IMR-90 (cell line): ENCODE measurements at regions not wholly inside any gene's neighbourhood (a gene's known extent, or its start where the extent isn't known, plus 50 kb on each side); places are given as distances from the start of the nearest gene placed in this dataset.

Experiments
- ATAC-seq: fragments of 200-7000 bp; cut with Tn5 transposase; 2 replicates; pipeline ENCODE4 v1.9.1; 2020; ENCODE audit warnings: low read depth, mild to moderate bottlenecking, moderate library complexity
- BruUV-seq: library from RNA; stranded (reverse); fragments of 400-500 nt; replicated peaks from 2 replicates; lab custom pipeline; 2021; lab: Mats Ljungman, UMichigan
- CTCF ChIA-PET: fragments of 300-600 bp; formaldehyde crosslinking; extraction: SDS; loops from one replicate; lab custom pipeline; 2021; ENCODE audit warnings: antibody characterized with exemption; lab: Yijun Ruan, JAX
- POLR2A ChIA-PET: fragments of 300-600 bp; sonication (Branson Sonifier 250); formaldehyde crosslinking; loops from one replicate; lab custom pipeline; 2022; ENCODE audit warnings: antibody characterized with exemption; ENCODE audit not compliant: unreplicated experiment; lab: Charles Lee
- DNase-seq: peaks from one replicate; pipeline ENCODE4 v3.0.0; 2013
- H2AFZ ChIP-seq: replicated peaks from 2 replicates; pipeline ENCODE3; 2013; ENCODE audit warnings: low read length, mild to moderate bottlenecking; ENCODE audit not compliant: poor library complexity
- H2AK5ac ChIP-seq: 2 replicates; pipeline ENCODE4 v1.6.1; 2013; ENCODE audit warnings: low read depth, low read length, inconsistent platforms
- H2AK9ac ChIP-seq: replicated peaks from 2 replicates; pipeline ENCODE3; 2013; ENCODE audit warnings: mild to moderate bottlenecking, low read depth, low read length, moderate library complexity; ENCODE audit not compliant: poor library complexity
- H2BK120ac ChIP-seq: 2 replicates; pipeline ENCODE4 v1.6.1; 2013; ENCODE audit warnings: low read depth, low read length, inconsistent platforms
- H2BK15ac ChIP-seq: 3 replicates; pipeline ENCODE4 v1.6.1; 2013; ENCODE audit warnings: low read depth, low read length, inconsistent platforms
- H2BK20ac ChIP-seq: 2 replicates; pipeline ENCODE4 v1.6.1; 2013; ENCODE audit warnings: low read depth, mild to moderate bottlenecking, inconsistent platforms, low read length, moderate library complexity
- H2BK5ac ChIP-seq: 2 replicates; pipeline ENCODE4 v1.6.1; 2013; ENCODE audit warnings: mild to moderate bottlenecking, low read depth, low read length, inconsistent platforms; ENCODE audit not compliant: poor library complexity, severe bottlenecking
- H3K14ac ChIP-seq: replicated peaks from 2 replicates; pipeline ENCODE4 v1.6.1; 2013; ENCODE audit warnings: low read depth, low read length, inconsistent platforms
- H3K18ac ChIP-seq: 2 replicates; pipeline ENCODE4 v1.6.1; 2013; ENCODE audit warnings: low read depth, low read length, control low read depth
- H3K23ac ChIP-seq: 2 replicates; pipeline ENCODE4 v1.6.1; 2013; ENCODE audit warnings: low read depth, low read length, inconsistent platforms
- H3K27ac ChIP-seq: 2 replicates; pipeline ENCODE4 v1.5.1; 2013; ENCODE audit warnings: mild to moderate bottlenecking, control low read depth, low read length; ENCODE audit not compliant: insufficient read depth
- H3K27me3 ChIP-seq: 2 replicates; pipeline ENCODE4 v1.6.1; 2013; ENCODE audit warnings: low read length; ENCODE audit not compliant: control insufficient read depth, insufficient read depth
- H3K36me3 ChIP-seq: 2 replicates; pipeline ENCODE4 v1.6.1; 2013; ENCODE audit warnings: low read length, mixed read lengths; ENCODE audit not compliant: control insufficient read depth, insufficient read depth
- H3K4ac ChIP-seq: 2 replicates; pipeline ENCODE4 v1.6.1; 2013; ENCODE audit warnings: low read depth, low read length, inconsistent platforms
- H3K4me1 ChIP-seq: 2 replicates; pipeline ENCODE4 v1.6.1; 2013; ENCODE audit warnings: low read length, mixed read lengths; ENCODE audit not compliant: control insufficient read depth, insufficient read depth
- H3K4me2 ChIP-seq: 2 replicates; pipeline ENCODE4 v1.6.1; 2013; ENCODE audit warnings: low read depth, mild to moderate bottlenecking, control low read depth, low read length, moderate library complexity
- H3K4me3 ChIP-seq: 2 replicates; pipeline ENCODE4 v1.5.1; 2013; ENCODE audit warnings: low read depth, mild to moderate bottlenecking, control low read depth, low read length, moderate library complexity; ENCODE audit not compliant: insufficient read depth
- H3K56ac ChIP-seq: 2 replicates; pipeline ENCODE4 v1.6.1; 2013; ENCODE audit warnings: low read length, inconsistent platforms; ENCODE audit not compliant: insufficient read depth; ENCODE audit errors: extremely low read depth
- H3K79me1 ChIP-seq, 2 experiments: 2 replicates each; pipeline ENCODE4 v1.6.1; 2013; ENCODE audit warnings: low read length in 2 of 2, inconsistent platforms in 1 of 2, low read depth in 1 of 2
- H3K9ac ChIP-seq: 2 replicates; pipeline ENCODE4 v1.6.1; 2013; ENCODE audit warnings: low read depth, low read length, control low read depth
- H3K9me1 ChIP-seq: 2 replicates; pipeline ENCODE4 v1.6.1; 2013; ENCODE audit warnings: low read length, inconsistent platforms; ENCODE audit not compliant: insufficient read depth
- H3K9me3 ChIP-seq: 2 replicates; pipeline ENCODE4 v1.6.1; 2013; ENCODE audit warnings: low read length; ENCODE audit not compliant: control insufficient read depth, insufficient read depth
- H4K20me1 ChIP-seq: 2 replicates; pipeline ENCODE4 v1.6.1; 2013; ENCODE audit warnings: low read length, inconsistent platforms; ENCODE audit not compliant: insufficient read depth
- H4K5ac ChIP-seq: 2 replicates; pipeline ENCODE4 v1.6.1; 2013; ENCODE audit warnings: mild to moderate bottlenecking, low read depth, low read length, control low read depth
- H4K8ac ChIP-seq, 2 experiments: 2 replicates each; pipeline ENCODE4 v1.6.1; 2013; ENCODE audit warnings: low read depth in 2 of 2, low read length in 2 of 2, control low read depth in 1 of 2, inconsistent platforms in 1 of 2
- H4K91ac ChIP-seq: 2 replicates; pipeline ENCODE4 v1.6.1; 2013; ENCODE audit warnings: low read depth, low read length, inconsistent platforms; ENCODE audit not compliant: insufficient read depth
- CEBPB ChIP-seq: IDR thresholded peaks from 2 replicates; pipeline ENCODE4 v1.6.1; 2012; ENCODE audit warnings: low read depth, low read length, improper control_type of control experiment
- CHD1 ChIP-seq: IDR thresholded peaks from 2 replicates; pipeline ENCODE4 v1.6.1; 2012; ENCODE audit warnings: low read depth, low read length, improper control_type of control experiment
- MAZ ChIP-seq: IDR thresholded peaks from 2 replicates; pipeline ENCODE4 v1.6.1; 2012; ENCODE audit warnings: low read depth, mild to moderate bottlenecking, low read length, improper control_type of control experiment, moderate library complexity, borderline replicate concordance
- NFE2L2 ChIP-seq: fragments of 150-350 bp; IDR thresholded peaks from 2 replicates; pipeline ENCODE4 v1.6.1; 2016; ENCODE audit warnings: low read depth, mild to moderate bottlenecking, low read length
- RFX5 ChIP-seq: IDR thresholded peaks from 2 replicates; pipeline ENCODE4 v1.8.0; 2012; ENCODE audit warnings: low read depth, mild to moderate bottlenecking, low read length, moderate library complexity
- SMC3 ChIP-seq: fragments of 150-350 bp; IDR thresholded peaks from 2 replicates; pipeline ENCODE4 v1.6.1; 2016; ENCODE audit warnings: low read depth, mild to moderate bottlenecking, antibody characterized with exemption, low read length, moderate library complexity
- WGBS, 2 experiments: methylation state at CpG; one replicate each; pipeline versions ENCODE4 v1.1.5 to v1.1.7; 2013; ENCODE audit warnings: missing lambda C conversion rate in 2 of 2; ENCODE audit not compliant: insufficient read length in 1 of 2; ENCODE audit errors: extremely low coverage in 2 of 2; 5-methylcytosine and 5-hydroxymethylcytosine counted together
- dilution Hi-C: fragments of 300-500 bp; cut with HindIII; formaldehyde crosslinking; loops from one replicate; pipeline ENCODE4 v1.14.3; 2018; ENCODE audit warnings: low sequenced_read_pairs; ENCODE audit not compliant: unreplicated experiment
- in situ Hi-C: fragments of 300-500 bp; cut with MboI; formaldehyde crosslinking; loops from 3 replicates; pipeline ENCODE4 v1.14.3; 2019; ENCODE audit warnings: low sequenced_read_pairs, inconsistent platforms, mixed read lengths
- intact Hi-C: fragments of 100-400 bp; cut with micrococcal nuclease; formaldehyde crosslinking; loops from 2 replicates; pipeline ENCODE4 v1.10.0; 2022
- TF ChIP-seq, protein P1 (sequence below): fragments of 150-350 bp; IDR thresholded peaks from 2 replicates; pipeline ENCODE4 v1.6.1; 2017; ENCODE audit warnings: mild to moderate bottlenecking, antibody characterized with exemption, low read length, low read depth
- TF ChIP-seq, protein P2 (sequence below): fragments of 150-350 bp; IDR thresholded peaks from 2 replicates; pipeline ENCODE4 v1.6.1; 2016; ENCODE audit warnings: low read depth, mild to moderate bottlenecking, low read length, moderate library complexity, borderline replicate concordance

DNA sequence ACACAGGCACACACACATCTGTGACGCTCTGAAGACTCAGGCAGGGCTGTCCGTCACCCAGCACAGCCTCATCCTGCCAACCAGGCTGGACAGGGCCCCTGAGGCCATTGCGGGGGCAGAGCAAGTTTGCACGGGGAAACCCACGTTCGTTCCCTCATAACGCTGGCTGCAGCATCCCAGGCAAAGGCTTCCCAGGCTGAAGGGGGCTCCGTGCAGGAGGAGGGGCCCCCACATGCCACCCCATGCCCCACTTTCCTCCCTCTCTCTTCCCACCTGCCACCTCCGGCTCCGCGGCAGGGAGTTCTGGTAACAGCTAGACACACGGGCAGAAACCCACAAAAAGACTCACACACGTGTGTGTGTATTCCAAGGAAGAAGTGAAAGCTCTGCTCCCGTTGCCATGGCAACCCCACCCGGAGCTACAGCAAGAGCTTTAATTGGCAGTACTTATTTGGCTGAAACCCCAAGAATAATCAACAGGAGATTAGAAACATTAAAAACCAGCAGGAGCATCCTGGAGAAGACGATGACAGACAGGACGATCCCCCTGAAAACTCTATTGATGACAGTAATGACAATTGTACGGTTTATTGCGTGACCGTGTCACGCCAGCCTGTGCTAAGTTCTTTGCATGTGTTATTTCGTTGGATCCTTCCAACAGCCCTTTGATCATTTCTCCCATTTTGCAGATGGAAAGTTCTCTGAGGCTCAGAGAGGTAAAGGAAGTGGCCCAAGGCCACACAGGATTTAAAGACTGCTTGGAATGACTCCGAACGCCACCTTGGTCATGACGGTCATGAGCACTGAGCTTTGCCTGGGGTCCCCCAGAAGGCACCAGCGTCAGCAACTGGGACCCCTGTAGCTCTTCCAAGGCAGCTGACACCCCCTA lies 247.1 kb downstream of the NPHP4 start:
- Histone ChIP-seq H4K20me1 (no peaks in the 10 kb centered on the region), H3K27me3 (no peaks in the 10 kb centered on the region), H3K4me2 (no peak overlapping the region), H3K9me3 (peaks cover 42% of the 10 kb centered on the region), H2BK15ac (no peak overlapping the region), H3K79me1 (no peaks in the 10 kb centered on the region), H2AFZ (no peak overlapping the region), H2BK120ac (no peak overlapping the region), H3K9me1 (no peaks in the 10 kb centered on the region), H4K8ac (no peak overlapping the region), H2BK5ac (no peak overlapping the region), H3K56ac (no peak overlapping the region), H3K36me3 (no peaks in the 10 kb centered on the region), H3K9ac (no peak overlapping the region), H2AK5ac (no peak overlapping the region), H3K4me3 (no peak overlapping the region), H3K4me1 (no peaks in the 10 kb centered on the region), H4K91ac (no peak overlapping the region), H3K4ac (no peak overlapping the region), H3K18ac (no peak overlapping the region), H2AK9ac (no peak overlapping the region), H2BK20ac (no peak overlapping the region), H3K14ac (no peak overlapping the region), H3K23ac (no peak overlapping the region), H3K27ac (no peak overlapping the region), H4K5ac (no peak overlapping the region)
- ChIA-PET POLR2A (no interaction called here), CTCF (interaction anchor here (0.6 kb wide), 1 partner anchor 14 kb away, joined by 3 read pairs; no protein-coding TSS in a partner anchor)
- intact Hi-C loops, result no loop called here
- DNase-seq (no peak), ATAC-seq (no peak)
- dilution Hi-C loops, result no loop called here
- no TSS peak for BruUV-seq
- TF ChIP-seq NFE2L2 (no peak), SMC3 (no peak), RFX5 (no peak), CEBPB (no peak), MAZ (no peak), CHD1 (no peak)
- TF ChIP-seq, protein P1, sequence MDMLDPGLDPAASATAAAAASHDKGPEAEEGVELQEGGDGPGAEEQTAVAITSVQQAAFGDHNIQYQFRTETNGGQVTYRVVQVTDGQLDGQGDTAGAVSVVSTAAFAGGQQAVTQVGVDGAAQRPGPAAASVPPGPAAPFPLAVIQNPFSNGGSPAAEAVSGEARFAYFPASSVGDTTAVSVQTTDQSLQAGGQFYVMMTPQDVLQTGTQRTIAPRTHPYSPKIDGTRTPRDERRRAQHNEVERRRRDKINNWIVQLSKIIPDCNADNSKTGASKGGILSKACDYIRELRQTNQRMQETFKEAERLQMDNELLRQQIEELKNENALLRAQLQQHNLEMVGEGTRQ, result no peak
- TF ChIP-seq, protein P2, sequence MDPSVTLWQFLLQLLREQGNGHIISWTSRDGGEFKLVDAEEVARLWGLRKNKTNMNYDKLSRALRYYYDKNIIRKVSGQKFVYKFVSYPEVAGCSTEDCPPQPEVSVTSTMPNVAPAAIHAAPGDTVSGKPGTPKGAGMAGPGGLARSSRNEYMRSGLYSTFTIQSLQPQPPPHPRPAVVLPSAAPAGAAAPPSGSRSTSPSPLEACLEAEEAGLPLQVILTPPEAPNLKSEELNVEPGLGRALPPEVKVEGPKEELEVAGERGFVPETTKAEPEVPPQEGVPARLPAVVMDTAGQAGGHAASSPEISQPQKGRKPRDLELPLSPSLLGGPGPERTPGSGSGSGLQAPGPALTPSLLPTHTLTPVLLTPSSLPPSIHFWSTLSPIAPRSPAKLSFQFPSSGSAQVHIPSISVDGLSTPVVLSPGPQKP, result no peak
- in situ Hi-C loops, result no loop called here
- 50% methylated on average over 4 of the region's 26 CpGs; no CpG with 5 or more reads in 1 of the 2 experiments for WGBS, 2 experiments
